GM13976 (cell line): ENCODE measurements at regions not wholly inside any gene's neighbourhood (a gene's known extent, or its start where the extent isn't known, plus 50 kb on each side); places are given as distances from the start of the nearest gene placed in this dataset.

Experiments
- DNase-seq: peaks from one replicate; pipeline ENCODE4 v3.0.0; 2012; ENCODE audit warnings: low spot score
- in situ Hi-C: fragments of 300-500 bp; cut with MboI; formaldehyde crosslinking; loops from one replicate; pipeline ENCODE4 v1.12.0; 2022; ENCODE audit warnings: low sequenced_read_pairs, mixed read lengths, inconsistent platforms; ENCODE audit not compliant: unreplicated experiment
- TF ChIP-seq, protein P1 (sequence below): IDR thresholded peaks from 2 replicates; pipeline ENCODE4 v1.5.1; 2012; ENCODE audit warnings: borderline replicate concordance, mild to moderate bottlenecking; ENCODE audit not compliant: insufficient read depth; ENCODE audit errors: extremely low read depth, missing control alignments, control extremely low read depth

DNA sequence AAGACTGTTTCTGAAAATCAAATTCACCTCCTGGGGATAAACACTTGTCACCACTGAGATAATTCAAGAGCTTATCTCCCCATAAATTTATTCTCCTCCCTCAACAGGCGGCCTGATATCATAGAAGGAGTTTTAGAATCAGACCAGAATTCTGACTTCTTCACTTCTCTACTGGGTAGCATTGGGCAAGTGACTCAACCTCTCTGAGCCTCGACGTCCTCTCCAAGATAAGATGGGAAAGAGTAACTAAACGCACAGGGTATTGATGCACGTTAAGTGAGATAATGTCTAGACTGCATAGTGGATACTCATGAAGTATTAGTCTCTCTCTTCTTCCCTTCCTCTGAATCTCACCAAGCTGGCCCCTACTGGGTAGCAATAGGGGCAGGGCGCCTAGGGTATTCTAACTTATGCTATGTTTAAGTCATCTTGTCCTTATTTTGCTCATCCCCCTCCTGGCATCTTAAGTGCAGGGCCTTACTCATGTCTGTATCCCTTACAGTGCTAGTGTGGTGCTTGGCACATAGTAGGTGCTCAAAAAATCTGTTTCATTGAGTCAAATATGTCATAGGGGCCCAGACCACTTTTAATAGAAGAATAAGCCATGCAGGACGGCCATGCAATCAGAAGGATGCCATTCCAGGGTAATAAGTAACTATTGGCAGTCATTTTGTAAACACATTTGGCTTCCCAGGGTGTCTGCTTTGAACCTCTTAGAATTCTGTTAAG lies 476.4 kb upstream of the CCL2 start:
- in situ Hi-C loops: loop anchor here (10.0 kb wide), 1 partner anchor 366 kb away; no protein-coding TSS in a partner anchor
- no peak for DNase-seq
- TF ChIP-seq, protein P1, sequence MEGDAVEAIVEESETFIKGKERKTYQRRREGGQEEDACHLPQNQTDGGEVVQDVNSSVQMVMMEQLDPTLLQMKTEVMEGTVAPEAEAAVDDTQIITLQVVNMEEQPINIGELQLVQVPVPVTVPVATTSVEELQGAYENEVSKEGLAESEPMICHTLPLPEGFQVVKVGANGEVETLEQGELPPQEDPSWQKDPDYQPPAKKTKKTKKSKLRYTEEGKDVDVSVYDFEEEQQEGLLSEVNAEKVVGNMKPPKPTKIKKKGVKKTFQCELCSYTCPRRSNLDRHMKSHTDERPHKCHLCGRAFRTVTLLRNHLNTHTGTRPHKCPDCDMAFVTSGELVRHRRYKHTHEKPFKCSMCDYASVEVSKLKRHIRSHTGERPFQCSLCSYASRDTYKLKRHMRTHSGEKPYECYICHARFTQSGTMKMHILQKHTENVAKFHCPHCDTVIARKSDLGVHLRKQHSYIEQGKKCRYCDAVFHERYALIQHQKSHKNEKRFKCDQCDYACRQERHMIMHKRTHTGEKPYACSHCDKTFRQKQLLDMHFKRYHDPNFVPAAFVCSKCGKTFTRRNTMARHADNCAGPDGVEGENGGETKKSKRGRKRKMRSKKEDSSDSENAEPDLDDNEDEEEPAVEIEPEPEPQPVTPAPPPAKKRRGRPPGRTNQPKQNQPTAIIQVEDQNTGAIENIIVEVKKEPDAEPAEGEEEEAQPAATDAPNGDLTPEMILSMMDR: no peak

DNA sequence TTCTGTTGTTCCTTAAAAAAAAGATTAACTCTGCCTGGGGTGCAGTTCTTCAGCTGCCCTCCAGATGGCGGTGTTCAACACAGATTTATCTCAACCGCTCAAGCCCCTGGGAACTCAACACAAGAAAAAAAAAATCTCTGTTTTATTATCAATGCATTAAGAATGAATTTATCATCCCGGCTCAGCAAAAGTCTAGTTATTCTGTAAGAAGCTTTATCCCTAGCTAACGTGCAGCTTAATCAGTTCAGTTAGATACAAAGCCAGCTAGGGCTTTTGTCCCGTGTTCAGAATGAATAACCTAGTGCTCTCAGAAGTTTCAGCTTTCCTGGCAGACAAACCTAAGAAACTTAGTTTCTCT lies 475.9 kb upstream of the CCL2 start:
- DNase-seq: peak; percentile 52
- in situ Hi-C loops: loop anchor here (10.0 kb wide), 1 partner anchor 366 kb away; no protein-coding TSS in a partner anchor

DNA sequence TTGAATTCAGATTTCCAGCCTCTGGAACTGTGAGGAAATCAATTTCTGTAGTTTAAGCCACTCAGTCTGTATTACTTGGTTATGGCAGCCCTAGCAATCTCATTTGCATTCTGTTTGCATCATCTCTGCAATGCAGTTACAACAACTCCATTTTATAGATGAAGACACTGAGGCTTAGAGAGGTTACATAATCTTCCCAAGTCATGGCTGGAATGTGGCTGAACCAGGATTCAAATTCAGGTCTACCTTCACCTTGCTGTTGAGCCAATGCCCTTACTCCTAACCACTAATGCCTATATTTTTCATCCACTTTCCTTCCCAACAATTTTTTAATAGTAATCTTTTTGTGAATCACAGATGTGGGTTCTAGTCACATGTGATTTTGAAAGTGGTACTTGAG lies 469.8 kb upstream of the CCL2 start:
- in situ Hi-C loops: no loop called here

More for the DNA sequence above, 475.9 kb upstream of the CCL2 start:
- TF ChIP-seq, protein P1: peak; percentile 85

DNA sequence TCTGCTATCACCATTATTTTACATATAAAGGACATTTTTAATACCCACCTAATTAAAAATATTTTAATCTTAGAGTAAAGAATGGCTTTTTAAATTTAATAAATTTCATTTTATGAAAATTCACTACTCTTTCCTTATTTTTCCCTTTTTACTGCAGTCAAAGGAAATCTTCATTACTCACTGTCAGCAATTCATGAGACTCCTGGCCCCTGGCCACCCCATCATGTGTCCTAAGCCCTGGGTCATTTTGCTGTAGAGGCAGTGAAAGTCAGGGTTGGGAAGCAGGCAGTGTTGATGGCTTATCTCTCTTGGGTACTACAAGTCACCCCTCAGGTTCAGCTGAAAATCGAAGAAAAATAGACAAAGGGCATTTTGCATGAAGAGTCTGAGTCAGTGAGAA lies 468.6 kb upstream of the CCL2 start:
- in situ Hi-C loops: no loop called here
- no peak for DNase-seq
- TF ChIP-seq, protein P1: no peak

More for the DNA sequence above, 469.8 kb upstream of the CCL2 start:
- DNase-seq: no peak
- TF ChIP-seq, protein P1: no peak

DNA sequence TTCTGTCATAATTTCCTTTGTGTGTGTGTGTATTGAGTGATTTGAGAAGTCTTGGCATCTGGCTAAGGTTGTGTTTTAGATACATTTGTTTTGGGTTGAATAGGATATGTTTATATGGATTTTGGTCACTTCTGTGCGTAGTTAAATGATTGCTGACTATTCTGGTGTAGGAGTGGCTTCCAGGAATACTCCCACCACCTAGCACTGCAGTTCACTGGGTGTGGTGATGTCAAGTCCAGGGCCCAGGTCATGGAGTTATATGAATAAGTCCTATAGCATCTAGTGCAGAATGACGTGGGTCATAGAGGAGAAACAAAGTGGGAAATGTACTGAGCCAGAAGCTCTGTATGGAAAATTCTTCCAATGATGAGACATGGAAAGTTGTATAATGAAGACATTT lies 465.4 kb upstream of the CCL2 start:
- in situ Hi-C loops: no loop called here
- TF ChIP-seq, protein P1: no peak
- no peak for DNase-seq

DNA sequence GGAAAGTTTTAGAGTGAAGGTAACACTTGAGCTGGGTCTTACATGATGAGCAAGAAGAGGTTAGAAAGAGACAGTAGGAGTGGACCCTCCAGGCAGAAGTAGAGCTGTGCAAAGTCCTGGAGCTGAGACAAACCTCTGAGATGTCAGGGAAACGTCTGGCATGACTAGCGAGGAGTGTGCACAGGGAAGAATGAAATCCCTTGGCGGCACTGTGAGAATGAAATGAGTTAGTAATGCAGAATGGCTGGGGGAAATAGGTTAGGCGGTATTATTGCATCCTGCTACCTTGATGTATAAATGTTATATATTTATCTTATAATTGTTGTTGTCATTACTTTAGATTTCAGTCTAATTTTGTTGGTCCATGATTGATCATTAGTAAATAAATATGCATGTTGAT lies 457.9 kb upstream of the CCL2 start:
- in situ Hi-C loops: no loop called here
- no peak for DNase-seq
- TF ChIP-seq, protein P1: no peak
